NCI-H187 (cell line): ENCODE measurements at regions not wholly inside any gene's neighbourhood (a gene's known extent, or its start where the extent isn't known, plus 50 kb on each side); places are given as distances from the start of the nearest gene placed in this dataset.
"Not testable (repeated sequence)": the region's sequence is repeated elsewhere in the genome, so short reads cannot be mapped to it uniquely, and the experiment has no call there.

Experiments used
- DNase-seq, 2 experiments: peaks; one replicate each; lab custom pipeline; 2025; lab: John Stamatoyannopoulos, UW

- DNase-seq: no peak
Measured at GRCh38 chr16:82300374-82300951, 130.4 kb upstream of the MPHOSPH6 start.

GRCh38 chr16:82298472-82298871 is 128.4 kb upstream of the MPHOSPH6 start:
- DNase-seq: no peak

GRCh38 chr16:82295290-82296201 is 125.5 kb upstream of the MPHOSPH6 start:
- no peak for DNase-seq

- DNase-seq: no peak
Measured at GRCh38 chr16:82293671-82294070, 123.6 kb upstream of the MPHOSPH6 start.

GRCh38 chr16:82287937-82288336 is 117.9 kb upstream of the MPHOSPH6 start:
- no peak for DNase-seq

- no peak for DNase-seq
Measured at GRCh38 chr16:82282662-82283061, 112.6 kb upstream of the MPHOSPH6 start.

- DNase-seq: no peak
Measured at GRCh38 chr16:82281544-82281943, 111.5 kb upstream of the MPHOSPH6 start.

- no peak for DNase-seq
Measured at GRCh38 chr16:82280867-82281266, 110.8 kb upstream of the MPHOSPH6 start.

- not testable (repeated sequence) for DNase-seq
Measured at GRCh38 chr16:82275349-82275748, 105.3 kb upstream of the MPHOSPH6 start.

GRCh38 chr16:82271636-82272035 is 101.6 kb upstream of the MPHOSPH6 start:
- DNase-seq: no peak

- not testable (repeated sequence) for DNase-seq
Measured at GRCh38 chr16:82267675-82268074, 97.7 kb upstream of the MPHOSPH6 start.

- DNase-seq: no peak
Measured at GRCh38 chr16:82265809-82266208, 95.8 kb upstream of the MPHOSPH6 start.

GRCh38 chr16:82264756-82265155 is 94.7 kb upstream of the MPHOSPH6 start:
- DNase-seq: peak in 1 of 2 experiments; percentile 31

GRCh38 chr16:82263521-82264143 is 93.6 kb upstream of the MPHOSPH6 start:
- DNase-seq: peak; percentile 5 to 18

- DNase-seq: no peak
Measured at GRCh38 chr16:82262244-82262643, 92.2 kb upstream of the MPHOSPH6 start.

- DNase-seq: no peak
Measured at GRCh38 chr16:82260212-82260795, 90.3 kb upstream of the MPHOSPH6 start.

- no peak for DNase-seq
Measured at GRCh38 chr16:82259731-82260130, 89.7 kb upstream of the MPHOSPH6 start.

- no peak for DNase-seq
Measured at GRCh38 chr16:82257990-82258389, 88.0 kb upstream of the MPHOSPH6 start.

- DNase-seq: no peak
Measured at GRCh38 chr16:82252582-82252981, 82.6 kb upstream of the MPHOSPH6 start.

GRCh38 chr16:82248677-82249076 is 78.7 kb upstream of the MPHOSPH6 start:
- DNase-seq: no peak

- no peak for DNase-seq
Measured at GRCh38 chr16:82248012-82248656, 78.1 kb upstream of the MPHOSPH6 start.

GRCh38 chr16:82242201-82242600 is 72.2 kb upstream of the MPHOSPH6 start:
- DNase-seq: no peak
